HepG2 (cell line): ENCODE measurements at regions not wholly inside any gene's neighbourhood (a gene's known extent, or its start where the extent isn't known, plus 50 kb on each side); places are given as distances from the start of the nearest gene placed in this dataset.

Experiments
- ATAC-seq: fragments of 200-7000 bp; cut with Tn5 transposase; 3 replicates; pipeline ENCODE4 v1.9.1; 2020; ENCODE audit warnings: mild to moderate bottlenecking, moderate library complexity
- BruUV-seq: library from RNA; stranded (reverse); fragments of 400-500 nt; replicated peaks from 2 replicates; lab custom pipeline; 2021; lab: Mats Ljungman, UMichigan
- CTCF ChIA-PET: fragments of 300-600 bp; formaldehyde crosslinking; extraction: SDS; loops from one replicate; lab custom pipeline; 2021; ENCODE audit warnings: low total read pairs, inconsistent platforms, low intra/inter-chr PET ratio; lab: Yijun Ruan, JAX
- POLR2A ChIA-PET: fragments of 350-600 bp; sonication (Branson Sonifier 250); formaldehyde crosslinking; loops from one replicate; lab custom pipeline; 2020; ENCODE audit warnings: antibody characterized with exemption, inconsistent platforms; lab: Yijun Ruan, JAX
- DNase-seq: peaks from one replicate; pipeline ENCODE4 v3.0.0-alpha.2; 2015; ENCODE audit warnings: low spot score
- FAIRE-seq: peaks from 3 replicates; lab custom pipeline; 2011; peaks lifted over from hg19 to GRCh38; lab: Jason Lieb, UNC
- H2AFZ ChIP-seq: one replicate; pipeline ENCODE4 v1.6.1; 2011; ENCODE audit warnings: low read length, inconsistent platforms
- H3K27ac ChIP-seq: fragments of 300-600 bp; 3 replicates; pipeline ENCODE4 v1.8.0; 2011; ENCODE audit warnings: mixed run types, mild to moderate bottlenecking, mixed read lengths, low read length, inconsistent platforms; ENCODE audit not compliant: insufficient read depth; ENCODE audit errors: extremely low read length
- H3K27me3 ChIP-seq, 2 experiments: fragments of 200-600 bp in 1 of 2; 2 replicates in 1 of 2; 3 replicates in 1 of 2; pipeline versions ENCODE4 v1.6.0 to v1.8.0; 2011; ENCODE audit warnings: low read length in 2 of 2, mild to moderate bottlenecking in 2 of 2, moderate library complexity in 2 of 2, inconsistent platforms in 1 of 2; ENCODE audit not compliant: insufficient read depth in 2 of 2, control insufficient read depth in 1 of 2
- H3K36me3 ChIP-seq, 2 experiments: fragments of 200-600 bp in 1 of 2; replicated peaks in 1 of 2; 2 replicates in 1 of 2; 3 replicates in 1 of 2; pipeline versions ENCODE4 v1.5.1 to v1.8.0; 2011; ENCODE audit warnings: low read length in 2 of 2, inconsistent platforms in 1 of 2; ENCODE audit not compliant: insufficient read depth in 2 of 2, control insufficient read depth in 1 of 2
- H3K4me1 ChIP-seq: 2 replicates; pipeline ENCODE4 v1.5.1; 2012; ENCODE audit warnings: low read length, inconsistent platforms; ENCODE audit not compliant: insufficient read depth
- H3K4me2 ChIP-seq: 2 replicates; pipeline ENCODE4 v1.6.0; 2011; ENCODE audit warnings: low read depth, low read length, inconsistent platforms
- H3K4me3 ChIP-seq, 3 experiments: fragments of 200-600 bp in 1 of 3; sonication (generic), shearing (Covaris generic) in 1 of 3; replicated peaks in 1 of 3; 2 replicates each; pipeline ENCODE4 v1.5.1; 2011 to 2016; ENCODE audit warnings: low read length in 3 of 3, inconsistent platforms in 2 of 3, low read depth in 2 of 3, mild to moderate bottlenecking in 2 of 3, control low read depth in 1 of 3, mixed read lengths in 1 of 3; ENCODE audit not compliant: insufficient read depth in 1 of 3
- H3K79me2 ChIP-seq: one replicate; pipeline ENCODE4 v1.6.1; 2011; ENCODE audit warnings: low read length, inconsistent platforms; ENCODE audit not compliant: insufficient read depth
- H3K9ac ChIP-seq: 2 replicates; pipeline ENCODE4 v1.6.0; 2011; ENCODE audit warnings: mild to moderate bottlenecking, low read depth, low read length, inconsistent platforms; ENCODE audit not compliant: insufficient read depth
- H3K9me3 ChIP-seq: 2 replicates; pipeline ENCODE4 v1.5.1; 2012; ENCODE audit warnings: mild to moderate bottlenecking, low read length
- H4K20me1 ChIP-seq: 2 replicates; pipeline ENCODE4 v1.6.0; 2011; ENCODE audit warnings: inconsistent platforms, mild to moderate bottlenecking, low read length, moderate library complexity; ENCODE audit not compliant: insufficient read depth
- AHR ChIP-seq: IDR thresholded peaks from 2 replicates; pipeline ENCODE4 v1.6.1; 2018; ENCODE audit warnings: missing genetic modification reagents, missing compliant biosample characterization
- CENPBD1 ChIP-seq: sonication (generic); formaldehyde crosslinking; IDR thresholded peaks from 2 replicates; pipeline ENCODE4 v1.8.0; 2022; ENCODE audit warnings: missing genetic modification reagents, low read depth, mild to moderate bottlenecking, borderline replicate concordance
- GPN1 ChIP-seq: sonication (generic); formaldehyde crosslinking; IDR thresholded peaks from 2 replicates; pipeline ENCODE4 v1.5.1; 2020; ENCODE audit warnings: missing genetic modification reagents, borderline replicate concordance
- ZNF503 ChIP-seq: sonication (generic); formaldehyde crosslinking; IDR thresholded peaks from 2 replicates; pipeline ENCODE4 v1.4.0; 2020; ENCODE audit warnings: missing genetic modification reagents
- ZNF766 ChIP-seq: sonication (generic); formaldehyde crosslinking; IDR thresholded peaks from 2 replicates; pipeline ENCODE4 v1.5.0; 2020; ENCODE audit warnings: missing genetic modification reagents, borderline replicate concordance
- ZSCAN31 ChIP-seq: sonication (generic); formaldehyde crosslinking; IDR thresholded peaks from 2 replicates; pipeline ENCODE4 v1.5.0; 2020; ENCODE audit warnings: low read depth, mild to moderate bottlenecking, missing genetic modification reagents
- WGBS: methylation state at CpG from one replicate; pipeline ENCODE4 v1.1.6; 2017; ENCODE audit warnings: low lambda C conversion rate; 5-methylcytosine and 5-hydroxymethylcytosine counted together
- in situ Hi-C: cut with HindIII; loops from 2 replicates; pipeline ENCODE4 v1.10.0; 2017; ENCODE audit warnings: low pct_unique_long_range_greater_than_20kb; ENCODE audit not compliant: extremely low pct_ligation_motif_present
- intact Hi-C: fragments of 100-400 bp; cut with micrococcal nuclease; formaldehyde crosslinking; loops from one replicate; pipeline ENCODE4 v1.10.0; 2022; ENCODE audit not compliant: unreplicated experiment

- Histone ChIP-seq H3K4me3 (no peak overlapping the region), H4K20me1 (no peaks in the 10 kb centered on the region), H3K9ac (no peak overlapping the region), H3K4me2 (no peak overlapping the region), H3K4me1 (no peaks in the 10 kb centered on the region), H3K79me2 (no peaks in the 10 kb centered on the region), H3K27ac (no peak overlapping the region), H3K27me3 (no peaks in the 10 kb centered on the region), H2AFZ (no peak overlapping the region), H3K36me3 (no peaks in the 10 kb centered on the region), H3K9me3 (no peaks in the 10 kb centered on the region)
- ATAC-seq (no peak), FAIRE-seq (no peak), DNase-seq (no peak)
- in situ Hi-C loops: no loop called here
- no TSS peak for BruUV-seq
- TF ChIP-seq ZSCAN31 (CRISPR knock-in tag) (no peak), GPN1 (CRISPR knock-in tag) (no peak)
- CTCF ChIA-PET: no interaction called here
- POLR2A ChIA-PET: no interaction called here
- 3% methylated on average over 1 of the region's 1 CpG for WGBS
- intact Hi-C loops: no loop called here
These were observed 447.8 kb upstream of the CNTN5 start for GRCh38 chr11:98572941-98573340.

- H3K4me3 ChIP-seq: no peak overlapping the region
- H3K9ac ChIP-seq: no peak overlapping the region
- H3K79me2 ChIP-seq: no peaks in the 10 kb centered on the region
- ChIA-PET POLR2A (no interaction called here), CTCF (no interaction called here)
- no TSS peak for BruUV-seq
- H4K20me1 ChIP-seq: no peaks in the 10 kb centered on the region
- H3K4me1 ChIP-seq: no peaks in the 10 kb centered on the region
- DNase-seq: no peak
- in situ Hi-C loops: no loop called here
- intact Hi-C loops: no loop called here
- no peaks in the 10 kb centered on the region for H3K27me3 ChIP-seq
- H3K4me2 ChIP-seq: no peak overlapping the region
- no peak for FAIRE-seq
- H2AFZ ChIP-seq: no peak overlapping the region
- no peaks in the 10 kb centered on the region for H3K9me3 ChIP-seq
- H3K27ac ChIP-seq: no peak overlapping the region
- ATAC-seq: no peak
- H3K36me3 ChIP-seq: no peaks in the 10 kb centered on the region
- TF ChIP-seq CENPBD1 (CRISPR knock-in tag) (no peak), ZNF766 (no peak), ZNF503 (CRISPR knock-in tag) (no peak), AHR (CRISPR knock-in tag) (no peak)
These were observed 432.9 kb upstream of the CNTN5 start for GRCh38 chr11:98587884-98588283.
